Mammary epithelial cell (primary cell): ENCODE measurements at regions not wholly inside any gene's neighbourhood (a gene's known extent, or its start where the extent isn't known, plus 50 kb on each side); places are given as distances from the start of the nearest gene placed in this dataset.

Source experiments
- CTCF ChIP-seq, 2 donors: IDR thresholded peaks in 1 of 2; conservative IDR thresholded peaks in 1 of 2; 2 replicates each; pipeline ENCODE4 v1.5.1; 2011 to 2012; ENCODE audit warnings: inconsistent platforms in 2 of 2, low read length in 2 of 2, mild to moderate bottlenecking in 2 of 2, control low read depth in 1 of 2, low read depth in 1 of 2; ENCODE audit not compliant: insufficient read depth in 1 of 2; ENCODE audit errors: extremely low read depth in 1 of 2
- EZH2 ChIP-seq: IDR thresholded peaks from 2 replicates; pipeline ENCODE4 v1.6.1; 2012; ENCODE audit warnings: low read length, inconsistent platforms, borderline replicate concordance

GRCh38 chr7:112546723-112547513 lies 66.1 kb downstream of the LSMEM1 start:
- TF ChIP-seq CTCF (conservative IDR thresholded peaks at IDR 0.05 in 1 of 2, IDR thresholded peaks at IDR 0.05 in 1 of 2; ENCODE audit: extremely low read depth in 1 of 2, insufficient read depth in 1 of 2, low read depth in 1 of 2, low read length in 2 of 2), result no peak
- TF ChIP-seq EZH2, result no peak
